ENCODE measurements at regions not wholly inside any gene's neighbourhood (a gene's known extent, or its start where the extent isn't known, plus 50 kb on each side); places are given as distances from the start of the nearest gene placed in this dataset.
A peak's percentile ranks its signal among the peaks of the same experiment; 100 is the strongest.

GRCh38 chr3:72448375-72448823 is 399.8 kb downstream of the SHQ1 start:
- no peak for DNase-seq

GRCh38 chr3:72447059-72447946 is 400.9 kb downstream of the SHQ1 start:
- peak; percentile 93 for DNase-seq

GRCh38 chr3:72446218-72447058 is 401.8 kb downstream of the SHQ1 start, which contains the start of gene RYBP:
Gene RYBP, minus strand, starts transcription at chr3:72446621.
- DNase-seq = no peak

- DNase-seq = no peak
These were observed 402.4 kb downstream of the SHQ1 start for GRCh38 chr3:72445827-72446217.

- DNase-seq = no peak
These were observed 403.5 kb downstream of the SHQ1 start for GRCh38 chr3:72444656-72445223.

- no peak for DNase-seq
These were observed 405.5 kb downstream of the SHQ1 start for GRCh38 chr3:72442759-72443158.

GRCh38 chr3:72441284-72441994 is 406.8 kb downstream of the SHQ1 start:
- DNase-seq = no peak

- no peak for DNase-seq
These were observed 407.8 kb downstream of the SHQ1 start for GRCh38 chr3:72440491-72440890.

- no peak for DNase-seq
These were observed 408.7 kb downstream of the SHQ1 start for GRCh38 chr3:72439321-72440183.

- no peak for DNase-seq
These were observed 410.4 kb downstream of the SHQ1 start for GRCh38 chr3:72437661-72438406.

- no peak for DNase-seq
These were observed 411.2 kb downstream of the SHQ1 start for GRCh38 chr3:72436863-72437592.

GRCh38 chr3:72434296-72434695 is 413.9 kb downstream of the SHQ1 start:
- no peak for DNase-seq

GRCh38 chr3:72432246-72432645 is 416.0 kb downstream of the SHQ1 start:
- DNase-seq = no peak

GRCh38 chr3:72429589-72430353 is 418.5 kb downstream of the SHQ1 start:
- DNase-seq = no peak

- DNase-seq = no peak
These were observed 419.4 kb downstream of the SHQ1 start for GRCh38 chr3:72428803-72429202.

- DNase-seq = no peak
These were observed 420.6 kb downstream of the SHQ1 start for GRCh38 chr3:72427624-72428023.

GRCh38 chr3:72426618-72427397 is 421.4 kb downstream of the SHQ1 start:
- no peak for DNase-seq

- no peak for DNase-seq
These were observed 424.6 kb downstream of the SHQ1 start for GRCh38 chr3:72423643-72424042.

GRCh38 chr3:72421786-72422185 is 426.5 kb downstream of the SHQ1 start:
- no peak for DNase-seq
